Right lobe of liver (tissue), 4 donors: ENCODE measurements at regions not wholly inside any gene's neighbourhood (a gene's known extent, or its start where the extent isn't known, plus 50 kb on each side); places are given as distances from the start of the nearest gene placed in this dataset.

Experiments used
- POLR2A ChIP-seq: fragments of 450-650 bp; IDR thresholded peaks from one replicate; pipeline ENCODE4 v1.6.1; 2017; ENCODE audit warnings: antibody characterized with exemption, mild to moderate bottlenecking
- TF ChIP-seq, protein P1 (sequence below), 4 donors: fragments of 200-600 bp in 3 of 4; fragments of 450-650 bp in 1 of 4; IDR thresholded peaks; one replicate each; pipeline versions ENCODE4 v1.5.1 to v1.8.0; 2016 to 2022; ENCODE audit warnings: antibody characterized with exemption in 4 of 4, mild to moderate bottlenecking in 2 of 4
- donor health status: DM: no; HTN: no; CAD: no.
- donor health status: DM: no; HTN: no; CAD: no.
- donor health status: DM: no; HTN: yes; CAD: no.

DNA sequence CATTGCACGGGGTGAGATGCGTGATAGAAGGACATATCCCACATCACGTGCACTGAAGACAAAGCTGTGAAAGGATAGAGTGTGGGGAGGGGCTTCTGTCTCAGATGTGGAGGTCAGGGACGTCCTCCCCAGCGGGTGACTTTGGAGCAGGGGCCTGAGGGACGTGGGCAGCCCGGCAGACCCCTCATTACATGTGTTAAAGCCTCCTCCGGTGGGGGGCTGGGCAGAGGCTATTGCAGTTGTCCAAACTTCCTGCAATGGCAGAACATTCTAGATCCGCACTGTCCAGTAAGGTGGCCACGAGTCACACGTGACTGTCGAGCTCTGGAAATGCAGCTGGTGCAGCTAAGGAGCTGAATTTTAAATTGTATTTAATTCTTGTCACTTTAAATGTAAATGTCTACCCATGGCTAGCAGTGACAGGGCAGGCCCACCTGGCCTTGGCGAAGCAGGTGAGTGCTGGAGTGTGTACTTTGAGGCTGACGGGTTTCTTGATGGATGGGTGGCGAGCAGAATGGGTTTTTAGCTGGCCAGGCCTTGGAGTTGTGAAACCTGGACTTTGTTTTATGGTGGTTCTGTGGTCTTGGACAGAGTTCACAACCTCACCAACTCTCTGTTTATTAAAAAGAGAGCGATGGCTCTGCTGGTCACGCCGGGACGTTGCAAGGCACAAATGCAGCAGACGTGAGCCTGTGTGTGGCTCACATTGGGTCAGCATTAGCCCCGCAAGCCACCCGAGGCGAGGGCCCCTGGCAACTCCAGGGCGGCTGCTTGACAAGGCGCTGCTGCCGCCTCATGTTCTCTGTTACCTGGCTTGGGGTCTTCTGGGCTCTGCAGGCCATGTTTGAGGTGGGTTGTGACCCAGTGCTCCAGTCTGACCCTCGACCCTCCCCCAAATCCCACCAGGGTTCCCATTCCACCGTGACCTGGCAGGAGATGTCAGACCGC is 177.6 kb downstream of the NPIPB11 start:
- TF ChIP-seq, protein P1, sequence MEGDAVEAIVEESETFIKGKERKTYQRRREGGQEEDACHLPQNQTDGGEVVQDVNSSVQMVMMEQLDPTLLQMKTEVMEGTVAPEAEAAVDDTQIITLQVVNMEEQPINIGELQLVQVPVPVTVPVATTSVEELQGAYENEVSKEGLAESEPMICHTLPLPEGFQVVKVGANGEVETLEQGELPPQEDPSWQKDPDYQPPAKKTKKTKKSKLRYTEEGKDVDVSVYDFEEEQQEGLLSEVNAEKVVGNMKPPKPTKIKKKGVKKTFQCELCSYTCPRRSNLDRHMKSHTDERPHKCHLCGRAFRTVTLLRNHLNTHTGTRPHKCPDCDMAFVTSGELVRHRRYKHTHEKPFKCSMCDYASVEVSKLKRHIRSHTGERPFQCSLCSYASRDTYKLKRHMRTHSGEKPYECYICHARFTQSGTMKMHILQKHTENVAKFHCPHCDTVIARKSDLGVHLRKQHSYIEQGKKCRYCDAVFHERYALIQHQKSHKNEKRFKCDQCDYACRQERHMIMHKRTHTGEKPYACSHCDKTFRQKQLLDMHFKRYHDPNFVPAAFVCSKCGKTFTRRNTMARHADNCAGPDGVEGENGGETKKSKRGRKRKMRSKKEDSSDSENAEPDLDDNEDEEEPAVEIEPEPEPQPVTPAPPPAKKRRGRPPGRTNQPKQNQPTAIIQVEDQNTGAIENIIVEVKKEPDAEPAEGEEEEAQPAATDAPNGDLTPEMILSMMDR (IDR thresholded peaks at IDR 0.05), result peak in 1 of 4 donors; percentile 16
- TF ChIP-seq POLR2A, result peak; percentile 17
